ENCODE measurements at regions not wholly inside any gene's neighbourhood (a gene's known extent, or its start where the extent isn't known, plus 50 kb on each side); places are given as distances from the start of the nearest gene placed in this dataset.

GRCh38 chr2:221197225-221197856 lies 374.8 kb downstream of the EPHA4 start:
- TF ChIP-seq POLR2A (IDR thresholded peaks at IDR 0.05) (no peak), CTCF (IDR thresholded peaks at IDR 0.05) (no peak)

All from body of pancreas (tissue), 4 donors.